IMR-90 (cell line): ENCODE measurements at regions not wholly inside any gene's neighbourhood (a gene's known extent, or its start where the extent isn't known, plus 50 kb on each side); places are given as distances from the start of the nearest gene placed in this dataset.

ENCODE experiments used
- ATAC-seq: fragments of 200-7000 bp; cut with Tn5 transposase; 2 replicates; pipeline ENCODE4 v1.9.1; 2020; ENCODE audit warnings: low read depth, mild to moderate bottlenecking, moderate library complexity
- BruUV-seq: library from RNA; stranded (reverse); fragments of 400-500 nt; replicated peaks from 2 replicates; lab custom pipeline; 2021; lab: Mats Ljungman, UMichigan
- CTCF ChIA-PET: fragments of 300-600 bp; formaldehyde crosslinking; extraction: SDS; loops from one replicate; lab custom pipeline; 2021; ENCODE audit warnings: antibody characterized with exemption; lab: Yijun Ruan, JAX
- POLR2A ChIA-PET: fragments of 300-600 bp; sonication (Branson Sonifier 250); formaldehyde crosslinking; loops from one replicate; lab custom pipeline; 2022; ENCODE audit warnings: antibody characterized with exemption; ENCODE audit not compliant: unreplicated experiment; lab: Charles Lee
- DNase-seq: peaks from one replicate; pipeline ENCODE4 v3.0.0; 2013
- H2AFZ ChIP-seq: replicated peaks from 2 replicates; pipeline ENCODE3; 2013; ENCODE audit warnings: low read length, mild to moderate bottlenecking; ENCODE audit not compliant: poor library complexity
- H2AK5ac ChIP-seq: 2 replicates; pipeline ENCODE4 v1.6.1; 2013; ENCODE audit warnings: low read depth, low read length, inconsistent platforms
- H2AK9ac ChIP-seq: replicated peaks from 2 replicates; pipeline ENCODE3; 2013; ENCODE audit warnings: mild to moderate bottlenecking, low read depth, low read length, moderate library complexity; ENCODE audit not compliant: poor library complexity
- H2BK120ac ChIP-seq: 2 replicates; pipeline ENCODE4 v1.6.1; 2013; ENCODE audit warnings: low read depth, low read length, inconsistent platforms
- H2BK15ac ChIP-seq: 3 replicates; pipeline ENCODE4 v1.6.1; 2013; ENCODE audit warnings: low read depth, low read length, inconsistent platforms
- H2BK20ac ChIP-seq: 2 replicates; pipeline ENCODE4 v1.6.1; 2013; ENCODE audit warnings: low read depth, mild to moderate bottlenecking, inconsistent platforms, low read length, moderate library complexity
- H2BK5ac ChIP-seq: 2 replicates; pipeline ENCODE4 v1.6.1; 2013; ENCODE audit warnings: mild to moderate bottlenecking, low read depth, low read length, inconsistent platforms; ENCODE audit not compliant: poor library complexity, severe bottlenecking
- H3K14ac ChIP-seq: replicated peaks from 2 replicates; pipeline ENCODE4 v1.6.1; 2013; ENCODE audit warnings: low read depth, low read length, inconsistent platforms
- H3K18ac ChIP-seq: 2 replicates; pipeline ENCODE4 v1.6.1; 2013; ENCODE audit warnings: low read depth, low read length, control low read depth
- H3K23ac ChIP-seq: 2 replicates; pipeline ENCODE4 v1.6.1; 2013; ENCODE audit warnings: low read depth, low read length, inconsistent platforms
- H3K27ac ChIP-seq: 2 replicates; pipeline ENCODE4 v1.5.1; 2013; ENCODE audit warnings: mild to moderate bottlenecking, control low read depth, low read length; ENCODE audit not compliant: insufficient read depth
- H3K27me3 ChIP-seq: 2 replicates; pipeline ENCODE4 v1.6.1; 2013; ENCODE audit warnings: low read length; ENCODE audit not compliant: control insufficient read depth, insufficient read depth
- H3K36me3 ChIP-seq: 2 replicates; pipeline ENCODE4 v1.6.1; 2013; ENCODE audit warnings: low read length, mixed read lengths; ENCODE audit not compliant: control insufficient read depth, insufficient read depth
- H3K4ac ChIP-seq: 2 replicates; pipeline ENCODE4 v1.6.1; 2013; ENCODE audit warnings: low read depth, low read length, inconsistent platforms
- H3K4me1 ChIP-seq: 2 replicates; pipeline ENCODE4 v1.6.1; 2013; ENCODE audit warnings: low read length, mixed read lengths; ENCODE audit not compliant: control insufficient read depth, insufficient read depth
- H3K4me2 ChIP-seq: 2 replicates; pipeline ENCODE4 v1.6.1; 2013; ENCODE audit warnings: low read depth, mild to moderate bottlenecking, control low read depth, low read length, moderate library complexity
- H3K4me3 ChIP-seq: 2 replicates; pipeline ENCODE4 v1.5.1; 2013; ENCODE audit warnings: low read depth, mild to moderate bottlenecking, control low read depth, low read length, moderate library complexity; ENCODE audit not compliant: insufficient read depth
- H3K56ac ChIP-seq: 2 replicates; pipeline ENCODE4 v1.6.1; 2013; ENCODE audit warnings: low read length, inconsistent platforms; ENCODE audit not compliant: insufficient read depth; ENCODE audit errors: extremely low read depth
- H3K79me1 ChIP-seq, 2 experiments: 2 replicates each; pipeline ENCODE4 v1.6.1; 2013; ENCODE audit warnings: low read length in 2 of 2, inconsistent platforms in 1 of 2, low read depth in 1 of 2
- H3K9ac ChIP-seq: 2 replicates; pipeline ENCODE4 v1.6.1; 2013; ENCODE audit warnings: low read depth, low read length, control low read depth
- H3K9me1 ChIP-seq: 2 replicates; pipeline ENCODE4 v1.6.1; 2013; ENCODE audit warnings: low read length, inconsistent platforms; ENCODE audit not compliant: insufficient read depth
- H3K9me3 ChIP-seq: 2 replicates; pipeline ENCODE4 v1.6.1; 2013; ENCODE audit warnings: low read length; ENCODE audit not compliant: control insufficient read depth, insufficient read depth
- H4K20me1 ChIP-seq: 2 replicates; pipeline ENCODE4 v1.6.1; 2013; ENCODE audit warnings: low read length, inconsistent platforms; ENCODE audit not compliant: insufficient read depth
- H4K5ac ChIP-seq: 2 replicates; pipeline ENCODE4 v1.6.1; 2013; ENCODE audit warnings: mild to moderate bottlenecking, low read depth, low read length, control low read depth
- H4K8ac ChIP-seq, 2 experiments: 2 replicates each; pipeline ENCODE4 v1.6.1; 2013; ENCODE audit warnings: low read depth in 2 of 2, low read length in 2 of 2, control low read depth in 1 of 2, inconsistent platforms in 1 of 2
- H4K91ac ChIP-seq: 2 replicates; pipeline ENCODE4 v1.6.1; 2013; ENCODE audit warnings: low read depth, low read length, inconsistent platforms; ENCODE audit not compliant: insufficient read depth
- CEBPB ChIP-seq: IDR thresholded peaks from 2 replicates; pipeline ENCODE4 v1.6.1; 2012; ENCODE audit warnings: low read depth, low read length, improper control_type of control experiment
- CHD1 ChIP-seq: IDR thresholded peaks from 2 replicates; pipeline ENCODE4 v1.6.1; 2012; ENCODE audit warnings: low read depth, low read length, improper control_type of control experiment
- CTCF ChIP-seq: conservative IDR thresholded peaks from 2 replicates; pipeline ENCODE4 v1.5.1; 2012; ENCODE audit warnings: mild to moderate bottlenecking, low read depth, low read length, improper control_type of control experiment
- MAFK ChIP-seq: IDR thresholded peaks from 2 replicates; pipeline ENCODE4 v1.6.1; 2012; ENCODE audit warnings: low read depth, low read length, improper control_type of control experiment
- MAZ ChIP-seq: IDR thresholded peaks from 2 replicates; pipeline ENCODE4 v1.6.1; 2012; ENCODE audit warnings: low read depth, mild to moderate bottlenecking, low read length, improper control_type of control experiment, moderate library complexity, borderline replicate concordance
- MXI1 ChIP-seq: IDR thresholded peaks from 2 replicates; pipeline ENCODE4 v1.6.1; 2012; ENCODE audit warnings: low read depth, mild to moderate bottlenecking, low read length, moderate library complexity, borderline replicate concordance
- POLR2A ChIP-seq: IDR thresholded peaks from 2 replicates; pipeline ENCODE4 v1.6.1; 2012; ENCODE audit warnings: mild to moderate bottlenecking, low read depth, low read length
- RCOR1 ChIP-seq: IDR thresholded peaks from 2 replicates; pipeline ENCODE4 v1.6.1; 2012; ENCODE audit warnings: mild to moderate bottlenecking, low read length, improper control_type of control experiment; ENCODE audit not compliant: insufficient replicate concordance
- USF2 ChIP-seq: fragments of 150-350 bp; IDR thresholded peaks from 2 replicates; pipeline ENCODE4 v1.6.1; 2017; ENCODE audit warnings: mild to moderate bottlenecking, antibody characterized with exemption, low read length, low read depth
- WGBS, 2 experiments: methylation state at CpG; one replicate each; pipeline versions ENCODE4 v1.1.5 to v1.1.7; 2013; ENCODE audit warnings: missing lambda C conversion rate in 2 of 2; ENCODE audit not compliant: insufficient read length in 1 of 2; ENCODE audit errors: extremely low coverage in 2 of 2; 5-methylcytosine and 5-hydroxymethylcytosine counted together
- dilution Hi-C: fragments of 300-500 bp; cut with HindIII; formaldehyde crosslinking; loops from one replicate; pipeline ENCODE4 v1.14.3; 2018; ENCODE audit warnings: low sequenced_read_pairs; ENCODE audit not compliant: unreplicated experiment
- in situ Hi-C: fragments of 300-500 bp; cut with MboI; formaldehyde crosslinking; loops from 3 replicates; pipeline ENCODE4 v1.14.3; 2019; ENCODE audit warnings: low sequenced_read_pairs, inconsistent platforms, mixed read lengths
- intact Hi-C: fragments of 100-400 bp; cut with micrococcal nuclease; formaldehyde crosslinking; loops from 2 replicates; pipeline ENCODE4 v1.10.0; 2022
- TF ChIP-seq, protein P1 (sequence below): fragments of 150-350 bp; IDR thresholded peaks from 2 replicates; pipeline ENCODE4 v1.6.1; 2016; ENCODE audit warnings: low read depth, mild to moderate bottlenecking, low read length, moderate library complexity, borderline replicate concordance

DNA sequence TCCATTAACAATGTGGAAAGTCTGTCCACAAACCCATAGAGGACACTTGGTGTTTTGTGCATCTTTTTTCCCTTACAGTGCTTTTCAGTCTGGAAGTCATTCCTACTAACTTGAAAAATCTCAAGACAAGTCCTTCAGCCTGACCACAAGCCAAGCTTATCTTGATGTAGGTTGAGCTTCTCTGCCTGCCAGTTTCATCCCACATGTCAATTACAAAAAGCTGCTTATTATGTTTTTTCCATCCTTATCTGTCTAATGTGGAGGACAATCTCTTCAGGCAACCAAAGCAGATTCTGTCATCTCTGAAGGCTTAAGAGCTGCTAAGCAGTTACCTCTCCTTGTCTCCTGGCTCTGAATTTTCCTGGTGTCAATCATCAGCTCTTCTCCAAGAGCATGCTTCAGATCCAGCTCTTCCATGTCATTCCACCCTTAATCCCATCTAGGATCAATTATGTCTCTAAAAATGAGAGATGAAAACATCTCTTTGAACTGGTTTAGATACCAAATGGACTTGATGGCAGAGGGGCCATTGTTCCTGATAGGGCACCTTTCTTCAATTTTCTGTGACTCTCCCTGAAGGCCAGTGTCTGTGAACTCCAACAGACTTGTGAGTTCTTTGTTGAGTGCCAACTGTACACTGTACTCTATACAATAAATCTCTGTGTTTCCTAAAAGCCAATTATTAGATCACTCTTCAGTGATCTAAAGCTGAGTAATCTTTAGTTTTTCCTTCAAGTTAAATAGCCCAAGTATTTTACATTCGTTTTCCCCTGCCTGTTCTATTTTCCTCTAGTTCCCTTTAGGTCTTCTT lies 208.6 kb downstream of the RBM43 start:
- no peak overlapping the region for H3K4me3 ChIP-seq
- no peaks in the 10 kb centered on the region for H3K9me3 ChIP-seq
- POLR2A ChIA-PET = no interaction called here
- no peak overlapping the region for H3K56ac ChIP-seq
- no peak overlapping the region for H3K9ac ChIP-seq
- H2AFZ ChIP-seq = no peak overlapping the region
- peaks cover 2% of the 10 kb centered on the region; the same call in 1 of the 2 replicates for H3K4me1 ChIP-seq
- H3K79me1 ChIP-seq = no peaks in the 10 kb centered on the region
- no peak; the same call in 1 of the 2 replicates for ATAC-seq
- H2AK9ac ChIP-seq = no peak overlapping the region
- CTCF ChIA-PET = interaction anchor here (0.6 to 1.4 kb wide), 2 partner anchors 451 to 1452 kb away, joined by 3 read pairs; no protein-coding TSS in a partner anchor
- in situ Hi-C loops (loop anchor here (10.0 kb wide), 1 partner anchor 568 kb away; the partner anchor contains the start of gene RND3), intact Hi-C loops (loop anchor here (5.0 to 10.0 kb wide), 3 partner anchors 184 to 1458 kb away; no protein-coding TSS in a partner anchor), dilution Hi-C loops (no loop called here)
- H4K5ac ChIP-seq = no peak overlapping the region
- H2BK15ac ChIP-seq = no peak overlapping the region; the same call in 2 of the 3 replicates
- H4K8ac ChIP-seq = no peak overlapping the region
- H2BK5ac ChIP-seq = no peak overlapping the region
- H2AK5ac ChIP-seq = no peak overlapping the region
- no peaks in the 10 kb centered on the region for H3K36me3 ChIP-seq
- no peaks in the 10 kb centered on the region for H3K9me1 ChIP-seq
- H4K20me1 ChIP-seq = no peaks in the 10 kb centered on the region
- no peak overlapping the region for H3K27ac ChIP-seq
- H3K18ac ChIP-seq = peak overlapping the region; percentile 54; the same call in 1 of the 2 replicates
- peak overlapping the region; percentile 27; the same call in 1 of the 2 replicates for H2BK20ac ChIP-seq
- 0 out of 2 replicates have a peak overlapping the region, but pooled peaks have one; percentile 15 for H3K4ac ChIP-seq
- no peak for DNase-seq
- no CpG with 5 or more reads among the region's 1 CpG for WGBS, 2 experiments
- peak overlapping the region; percentile 26; the same call in 1 of the 2 replicates for H2BK120ac ChIP-seq
- TF ChIP-seq CEBPB (no peak), MXI1 (no peak), CHD1 (no peak), POLR2A (no peak), RCOR1 (no peak), MAFK (no peak), USF2 (no peak), CTCF (no peak), MAZ (no peak)
- TF ChIP-seq, protein P1, sequence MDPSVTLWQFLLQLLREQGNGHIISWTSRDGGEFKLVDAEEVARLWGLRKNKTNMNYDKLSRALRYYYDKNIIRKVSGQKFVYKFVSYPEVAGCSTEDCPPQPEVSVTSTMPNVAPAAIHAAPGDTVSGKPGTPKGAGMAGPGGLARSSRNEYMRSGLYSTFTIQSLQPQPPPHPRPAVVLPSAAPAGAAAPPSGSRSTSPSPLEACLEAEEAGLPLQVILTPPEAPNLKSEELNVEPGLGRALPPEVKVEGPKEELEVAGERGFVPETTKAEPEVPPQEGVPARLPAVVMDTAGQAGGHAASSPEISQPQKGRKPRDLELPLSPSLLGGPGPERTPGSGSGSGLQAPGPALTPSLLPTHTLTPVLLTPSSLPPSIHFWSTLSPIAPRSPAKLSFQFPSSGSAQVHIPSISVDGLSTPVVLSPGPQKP = no peak
- no peak overlapping the region for H3K14ac ChIP-seq
- 0 out of 2 replicates have a peak overlapping the region, but pooled peaks have one; percentile 32 for H3K23ac ChIP-seq
- no peak overlapping the region for H3K4me2 ChIP-seq
- H3K27me3 ChIP-seq = no peaks in the 10 kb centered on the region
- H4K91ac ChIP-seq = no peak overlapping the region; the same call in 1 of the 2 replicates
- BruUV-seq = no TSS peak
